NT2/D1 (cell line): ENCODE measurements at regions not wholly inside any gene's neighbourhood (a gene's known extent, or its start where the extent isn't known, plus 50 kb on each side); places are given as distances from the start of the nearest gene placed in this dataset.

ENCODE experiments used
- YY1 ChIP-seq: IDR thresholded peaks from 2 replicates; pipeline ENCODE4 v1.6.1; 2011; ENCODE audit not compliant: insufficient read length, insufficient read depth
- ZNF274 ChIP-seq: IDR thresholded peaks from 2 replicates; pipeline ENCODE4 v1.6.1; 2011; ENCODE audit warnings: mild to moderate bottlenecking, low read depth, low read length

GRCh38 chr10:81548160-81548559, 326.8 kb upstream of the NRG3 start:
- TF ChIP-seq ZNF274 (no peak), YY1 (no peak)
